GM21423 (cell line): ENCODE measurements at regions not wholly inside any gene's neighbourhood (a gene's known extent, or its start where the extent isn't known, plus 50 kb on each side); places are given as distances from the start of the nearest gene placed in this dataset.

Experiments
- ATAC-seq: cut with Tn5 transposase; IDR thresholded peaks from one replicate; pipeline ENCODE4 v1.9.1; 2021; ENCODE audit warnings: mild to moderate bottlenecking, moderate library complexity; ENCODE audit not compliant: unreplicated experiment

DNA sequence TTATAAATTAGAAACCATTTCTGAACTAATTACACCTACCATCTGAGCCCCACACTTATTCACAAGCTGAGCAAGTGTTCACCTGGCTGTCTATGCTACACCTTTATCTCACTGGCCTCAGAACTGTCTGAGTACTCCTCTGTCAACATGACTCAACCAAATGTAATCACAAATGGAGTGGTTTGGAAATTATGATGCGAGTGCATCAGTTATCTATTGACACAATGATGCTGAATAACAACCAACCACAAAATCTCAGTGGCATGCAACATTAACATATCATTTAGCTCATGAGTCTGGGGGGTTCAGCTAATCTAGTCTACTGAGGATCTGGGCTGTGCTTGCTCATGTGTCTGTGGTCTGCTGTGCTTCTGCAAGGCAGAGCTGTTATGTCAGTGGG lies 184.2 kb upstream of the NXPH2 start:
- no peak for ATAC-seq

GRCh38 chr2:138962686-138963085 lies 182.5 kb upstream of the NXPH2 start:
- no peak for ATAC-seq

DNA sequence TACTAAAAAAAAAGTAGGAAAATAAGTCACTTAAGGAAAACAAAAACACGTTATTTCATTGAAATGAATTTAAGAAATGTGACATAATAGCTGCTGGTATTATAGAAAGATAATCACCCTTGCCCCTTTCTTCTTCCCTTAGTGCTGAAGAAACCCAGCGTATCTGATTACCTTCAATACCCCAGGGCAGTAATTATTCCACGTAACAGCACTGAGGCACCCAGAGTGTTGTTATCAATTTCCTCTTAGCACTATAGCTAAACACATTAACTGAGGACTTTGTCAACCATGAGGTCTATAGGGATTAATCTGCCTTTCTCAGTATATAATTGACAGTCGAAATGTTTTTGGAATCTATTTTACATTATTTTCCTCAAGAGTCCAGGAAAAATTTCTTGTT lies 180.0 kb upstream of the NXPH2 start:
- no peak for ATAC-seq

DNA sequence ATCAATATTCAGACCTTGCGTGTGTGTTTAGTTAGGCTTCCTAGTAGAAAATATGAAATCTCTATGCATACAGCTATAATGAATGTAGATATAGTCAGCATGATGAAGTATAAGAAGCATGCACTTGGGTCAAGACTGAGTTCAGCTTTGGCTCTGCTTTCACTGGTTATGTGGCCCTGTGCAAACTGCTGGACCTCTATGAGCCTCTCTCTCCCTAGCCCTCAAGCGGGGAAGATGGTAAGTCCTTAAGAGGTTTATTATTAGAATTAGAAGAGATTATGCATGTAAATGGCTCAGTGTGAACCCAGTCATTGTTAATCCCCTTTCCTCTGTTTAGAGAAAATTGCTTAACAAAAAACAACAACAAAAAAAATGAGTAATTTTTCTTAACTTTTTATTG lies 178.8 kb upstream of the NXPH2 start:
- no peak for ATAC-seq

- ATAC-seq = no peak
These were observed 175.9 kb upstream of the NXPH2 start for GRCh38 chr2:138956116-138956515.

DNA sequence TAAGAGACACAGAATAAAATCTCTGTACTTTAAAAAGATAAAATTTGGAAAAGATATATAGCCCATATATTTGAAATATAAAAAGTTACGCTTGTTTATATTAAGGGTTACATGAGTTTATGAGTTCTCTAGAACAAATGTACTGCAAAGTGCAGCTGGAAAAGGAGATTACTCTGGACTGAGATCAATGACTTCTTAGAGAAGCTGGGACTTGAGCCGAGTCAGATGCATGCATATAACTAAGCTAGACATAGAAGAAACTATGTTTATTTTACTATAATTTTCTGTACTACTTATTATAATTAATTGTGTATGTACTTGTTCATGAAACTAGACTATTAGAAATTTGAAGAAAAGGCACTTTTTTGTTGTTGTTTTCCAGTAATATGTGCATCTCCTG lies 170.3 kb upstream of the NXPH2 start:
- no peak for ATAC-seq

- ATAC-seq = no peak
These were observed 169.3 kb upstream of the NXPH2 start for GRCh38 chr2:138949517-138949916.

GRCh38 chr2:138948070-138948539 lies 167.9 kb upstream of the NXPH2 start:
- ATAC-seq = peak; percentile 67

DNA sequence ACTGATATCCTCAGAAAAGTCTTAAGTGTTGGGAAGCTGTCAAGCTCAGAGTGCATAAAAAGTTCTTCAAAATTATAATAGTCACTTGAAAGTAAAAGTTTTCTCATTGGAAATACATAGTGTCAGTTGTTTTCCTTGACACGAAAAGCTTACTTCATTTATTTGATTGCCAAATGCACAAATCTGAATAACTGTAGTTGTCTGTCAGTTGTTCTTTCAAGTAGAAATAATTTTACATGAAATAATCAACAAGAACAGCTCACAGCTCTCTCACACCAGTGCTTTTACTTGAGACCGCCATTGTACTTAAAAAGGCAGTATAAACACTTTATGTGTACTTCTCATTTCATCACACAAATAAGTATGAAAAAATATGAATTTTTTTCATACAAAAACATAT lies 163.3 kb upstream of the NXPH2 start:
- no peak for ATAC-seq

DNA sequence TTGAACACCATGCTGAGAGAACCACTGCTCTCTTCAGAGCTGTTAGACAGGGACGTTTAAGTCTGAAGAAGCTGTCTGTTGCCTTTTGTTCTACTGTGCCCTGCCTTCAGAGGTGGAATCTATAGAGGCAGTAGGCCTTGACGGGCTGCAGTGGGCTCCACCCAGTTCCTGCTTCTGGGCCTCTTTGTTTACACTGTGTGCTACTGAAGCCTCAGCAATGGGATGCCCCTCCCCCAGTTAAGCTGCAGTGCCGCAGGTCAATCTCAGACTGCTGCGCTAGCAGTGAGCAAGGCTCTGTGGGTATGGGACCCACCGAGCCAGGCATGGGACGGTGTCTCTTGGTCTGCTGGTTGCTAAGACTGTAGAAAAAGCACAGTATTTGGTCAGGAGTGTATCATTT lies 162.3 kb upstream of the NXPH2 start:
- no peak for ATAC-seq

DNA sequence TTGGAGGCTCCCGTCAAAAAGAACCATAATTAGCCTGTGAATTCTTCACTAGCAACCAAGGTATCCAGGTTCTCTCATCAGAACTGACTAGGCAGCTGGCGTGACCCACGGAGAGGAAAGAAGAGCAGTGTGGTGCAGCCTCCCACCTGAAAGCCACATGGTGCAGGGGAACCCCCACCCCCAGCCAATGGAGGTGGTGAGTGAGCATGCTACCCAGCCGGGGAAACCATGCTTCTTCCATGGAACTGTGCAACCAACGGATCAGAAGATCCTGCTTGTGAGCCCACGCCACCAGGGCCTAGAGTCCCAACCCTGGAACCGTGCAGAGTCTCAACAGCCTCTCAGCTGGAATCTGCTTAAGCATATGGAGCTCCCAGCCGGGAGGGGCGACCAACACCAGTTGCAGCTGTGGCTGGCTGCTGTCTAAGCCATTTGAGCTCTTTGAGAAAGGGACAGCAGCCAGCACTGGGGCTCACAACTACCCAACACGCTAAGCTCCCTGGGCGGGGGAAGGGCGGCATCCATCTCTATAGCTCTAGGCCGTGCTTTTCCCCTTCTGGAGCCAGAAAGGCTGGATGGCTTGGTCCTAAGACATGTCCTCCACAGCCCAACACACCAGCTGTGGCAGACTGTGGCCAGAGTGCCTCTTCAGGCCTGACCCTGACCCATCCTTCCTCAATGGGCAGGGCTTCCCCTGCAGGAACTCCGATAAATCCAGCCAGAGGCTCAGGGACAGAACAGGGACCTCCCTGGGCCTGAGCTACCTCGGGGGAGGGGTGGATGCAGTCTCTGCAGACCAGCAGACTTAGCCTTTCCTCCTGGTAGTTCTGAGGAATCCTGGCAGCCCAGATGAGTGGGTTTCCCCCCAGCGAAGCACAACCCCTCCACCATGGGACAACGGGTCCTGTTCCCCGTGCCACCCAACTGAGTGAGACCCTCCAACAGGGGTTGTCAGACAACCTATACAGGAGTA lies 151.4 kb upstream of the NXPH2 start:
- no peak for ATAC-seq

DNA sequence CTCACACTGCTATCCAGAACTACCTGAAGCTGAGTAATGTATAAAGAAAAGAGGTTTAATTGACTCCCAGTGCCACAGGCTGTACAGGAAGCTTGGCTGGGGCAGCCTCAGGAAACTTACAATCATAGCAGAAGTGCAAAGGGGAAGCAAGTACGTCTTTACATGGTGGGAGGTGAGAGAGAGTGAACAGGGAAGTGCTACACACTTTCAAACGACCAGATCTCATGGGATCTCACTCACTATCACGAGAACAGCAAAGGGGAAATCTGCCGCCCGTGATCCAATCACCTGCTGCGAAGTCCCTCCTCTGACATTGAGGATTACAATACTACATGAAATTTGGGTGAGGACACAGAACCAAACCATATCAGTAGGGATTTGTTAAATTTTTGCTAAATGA lies 150.4 kb upstream of the NXPH2 start:
- no peak for ATAC-seq

- ATAC-seq = no peak
These were observed 148.3 kb upstream of the NXPH2 start for GRCh38 chr2:138928374-138929021.

DNA sequence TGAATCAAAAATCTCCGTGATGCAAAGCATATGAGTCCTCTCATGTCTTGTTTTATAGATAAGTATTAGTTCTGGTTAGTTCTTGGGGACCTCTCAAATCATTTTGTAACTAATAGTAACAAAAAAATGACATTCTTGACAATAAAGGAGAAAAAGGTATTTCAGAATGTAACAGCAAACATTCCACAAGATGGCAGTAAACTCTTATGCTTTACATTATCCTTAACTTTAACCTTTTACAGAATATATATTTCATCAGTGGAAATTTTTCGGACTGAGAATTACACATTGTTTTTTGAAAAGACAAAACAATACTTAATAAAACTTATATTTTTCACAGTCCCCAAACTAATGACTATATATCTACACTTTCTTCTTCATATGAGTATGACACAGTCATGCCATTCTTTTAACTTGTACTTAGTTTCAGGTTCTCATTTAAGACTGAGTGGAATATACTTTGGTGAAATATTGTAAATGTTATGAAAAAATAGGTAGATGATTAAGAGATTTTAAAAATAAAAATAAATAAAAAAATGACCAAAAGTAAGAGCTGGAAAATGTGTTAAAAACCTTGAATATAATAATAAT lies 142.9 kb upstream of the NXPH2 start:
- no peak for ATAC-seq

DNA sequence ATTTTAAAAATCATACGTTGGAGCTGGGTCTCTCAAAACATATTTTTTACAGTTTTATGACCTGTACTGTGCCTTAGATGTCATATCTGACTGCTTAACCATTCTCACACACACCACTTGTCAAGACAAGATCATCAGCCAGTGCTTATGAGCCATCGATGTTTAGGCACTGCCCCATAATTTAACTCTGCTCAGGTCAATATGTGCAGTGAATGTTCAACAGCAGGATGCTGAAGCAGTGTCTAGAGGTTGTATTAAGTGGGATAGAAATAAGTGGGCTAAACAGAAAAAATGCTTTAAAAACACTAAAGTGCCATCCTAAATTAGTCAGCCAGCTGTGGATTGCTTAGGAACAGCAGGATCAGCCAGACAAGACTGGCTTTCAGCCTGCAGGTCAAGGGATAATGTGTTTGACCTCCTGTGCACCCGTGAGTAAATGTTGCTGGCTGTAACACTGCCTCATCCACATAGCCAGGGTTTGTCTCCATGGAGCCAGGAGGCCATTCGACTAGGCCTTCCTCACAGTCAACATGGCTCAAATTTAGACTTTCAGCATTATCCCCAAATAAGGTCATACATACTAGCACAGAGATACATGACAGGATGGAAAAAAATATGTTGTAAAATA lies 139.0 kb upstream of the NXPH2 start:
- ATAC-seq = no peak

DNA sequence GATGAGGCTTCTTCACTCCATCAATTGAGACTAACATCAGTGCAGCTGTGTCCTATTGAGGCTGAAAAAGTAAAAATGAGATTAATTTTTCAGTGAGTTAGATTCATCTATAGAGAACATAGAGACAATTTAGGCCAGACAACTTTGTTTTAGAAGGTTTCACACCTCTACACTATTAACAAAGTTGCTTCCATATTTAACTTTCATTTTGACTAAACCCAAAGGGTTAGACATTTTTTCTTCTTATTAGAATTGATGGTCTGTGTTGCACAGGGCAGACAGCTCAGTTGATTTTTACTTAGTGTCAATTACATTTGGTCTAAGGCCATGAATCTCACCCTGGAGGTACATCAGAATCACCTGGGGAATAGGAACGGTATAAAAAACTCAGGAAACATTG lies 130.2 kb upstream of the NXPH2 start:
- ATAC-seq = no peak

DNA sequence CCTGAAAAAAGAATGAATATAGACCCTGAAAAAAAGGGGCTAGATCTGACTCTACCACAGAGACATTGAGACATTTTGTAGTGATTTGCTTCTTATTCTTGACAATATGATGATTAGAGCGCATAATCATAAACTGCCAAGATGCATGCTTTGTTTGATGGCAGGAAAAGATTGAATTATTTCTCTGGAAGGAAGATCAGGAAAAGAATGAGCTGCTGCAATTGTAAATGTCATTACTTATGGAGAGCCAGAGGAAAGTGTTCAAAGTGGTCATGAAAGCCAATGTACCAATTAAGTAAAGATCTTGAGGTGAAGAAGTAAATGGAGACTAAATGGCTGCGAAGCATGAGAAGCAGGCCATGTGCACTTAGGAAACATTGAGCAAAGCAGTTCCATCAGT lies 126.4 kb upstream of the NXPH2 start:
- no peak for ATAC-seq

- ATAC-seq = no peak
These were observed 122.2 kb upstream of the NXPH2 start for GRCh38 chr2:138902239-138902871.

DNA sequence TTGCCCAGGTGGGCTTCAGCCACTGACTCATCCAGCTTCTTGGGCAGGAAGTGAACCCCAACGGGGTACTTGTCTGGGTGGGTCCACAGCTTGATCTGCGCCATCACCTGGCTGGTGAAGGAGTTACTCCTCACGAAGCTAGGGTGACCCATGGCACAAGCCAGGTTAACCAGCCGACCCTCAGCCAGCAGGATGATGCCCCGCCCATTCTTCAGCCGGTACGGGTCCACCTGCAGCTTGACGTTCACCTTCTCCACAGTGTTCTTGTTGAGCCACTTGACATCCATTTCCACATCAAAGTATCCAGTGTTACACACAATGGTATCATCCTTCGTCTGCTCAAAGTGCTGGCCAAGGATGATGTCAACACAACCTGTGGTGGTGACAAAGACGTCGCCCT lies 121.3 kb upstream of the NXPH2 start:
- ATAC-seq = no peak

DNA sequence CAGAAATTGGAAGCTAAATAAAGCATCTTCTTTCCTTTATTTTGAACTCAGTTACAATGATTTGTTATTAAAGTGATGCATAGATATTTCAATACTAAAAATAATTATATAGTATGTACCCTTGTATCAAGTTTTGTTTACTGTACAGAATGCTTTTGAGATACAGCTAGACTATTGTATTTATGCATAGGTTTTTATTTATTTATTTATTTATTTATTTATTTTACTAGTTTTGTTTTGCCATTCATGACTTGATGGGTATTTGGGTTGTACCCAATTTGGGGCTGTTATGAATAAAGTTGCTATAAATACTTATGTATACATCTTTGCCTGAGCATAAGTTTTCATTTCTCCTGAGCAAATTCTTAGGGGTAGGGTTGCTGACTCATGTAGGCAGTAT lies 118.7 kb upstream of the NXPH2 start:
- ATAC-seq = no peak

DNA sequence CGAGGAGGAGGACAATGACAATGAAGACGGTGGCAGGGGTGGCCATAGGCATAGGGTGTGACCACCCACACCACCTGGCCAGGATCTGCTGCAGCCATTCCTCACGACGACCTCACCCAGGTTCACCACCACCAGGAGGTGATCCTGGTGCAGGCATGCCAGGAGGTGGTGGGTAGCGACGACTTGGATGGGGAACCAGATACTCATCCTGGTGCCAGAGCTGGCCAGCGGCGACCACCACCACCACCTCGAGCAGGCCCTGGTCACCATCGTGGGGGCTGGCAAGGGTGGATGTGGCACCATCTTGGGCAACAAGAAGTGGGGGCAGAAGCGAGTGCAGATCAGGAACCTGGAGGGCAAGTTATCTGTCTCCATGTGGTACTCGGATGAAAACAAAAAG lies 117.1 kb upstream of the NXPH2 start:
- ATAC-seq = no peak
